ENCODE measurements at regions not wholly inside any gene's neighbourhood (a gene's known extent, or its start where the extent isn't known, plus 50 kb on each side); places are given as distances from the start of the nearest gene placed in this dataset.

- Histone ChIP-seq H3K27me3 (ENCODE audit: insufficient read depth, poor library complexity, severe bottlenecking) (no peaks in the 10 kb centered on the region), H3K27ac (replicated peaks) (no peak overlapping the region), H3K4me3 (replicated peaks; ENCODE audit: insufficient read depth, low read length) (no peak overlapping the region)
- no peak for DNase-seq (ENCODE audit: low read depth in 1 of 2, low spot score in 1 of 2)
- TF ChIP-seq POLR2AphosphoS5 (IDR thresholded peaks at IDR 0.05; ENCODE audit: low read depth): no peak
- TF ChIP-seq SPI1 (IDR thresholded peaks at IDR 0.05; ENCODE audit: borderline replicate concordance, low read depth): no peak
- TF ChIP-seq REST (IDR thresholded peaks at IDR 0.05; ENCODE audit: insufficient replicate concordance, low read depth): no peak
- no peak for TF ChIP-seq CTCF (IDR thresholded peaks at IDR 0.05; ENCODE audit: insufficient read depth, low read length)
- no peak for TF ChIP-seq GABPA (IDR thresholded peaks at IDR 0.05; ENCODE audit: low read depth)
Measured at GRCh38 chr2:223366566-223366965, 235.6 kb downstream of the SCG2 start.

- DNase-seq (ENCODE audit: low read depth in 1 of 2, low spot score in 1 of 2): no peak
- Histone ChIP-seq H3K27me3 (ENCODE audit: insufficient read depth, poor library complexity, severe bottlenecking) (no peaks in the 10 kb centered on the region), H3K4me3 (replicated peaks; ENCODE audit: insufficient read depth, low read length) (no peak overlapping the region), H3K27ac (replicated peaks) (no peak overlapping the region)
- TF ChIP-seq CTCF (IDR thresholded peaks at IDR 0.05; ENCODE audit: insufficient read depth, low read length): no peak
- no peak for TF ChIP-seq REST (IDR thresholded peaks at IDR 0.05; ENCODE audit: insufficient replicate concordance, low read depth)
- TF ChIP-seq SPI1 (IDR thresholded peaks at IDR 0.05; ENCODE audit: borderline replicate concordance, low read depth): no peak
- TF ChIP-seq POLR2AphosphoS5 (IDR thresholded peaks at IDR 0.05; ENCODE audit: low read depth): no peak
- no peak for TF ChIP-seq GABPA (IDR thresholded peaks at IDR 0.05; ENCODE audit: low read depth)
Measured at GRCh38 chr2:223368481-223368880, 233.7 kb downstream of the SCG2 start.

- no peak for TF ChIP-seq SPI1 (IDR thresholded peaks at IDR 0.05; ENCODE audit: borderline replicate concordance, low read depth)
- TF ChIP-seq CTCF (IDR thresholded peaks at IDR 0.05; ENCODE audit: insufficient read depth, low read length): no peak
- TF ChIP-seq GABPA (IDR thresholded peaks at IDR 0.05; ENCODE audit: low read depth): no peak
- no peak for TF ChIP-seq REST (IDR thresholded peaks at IDR 0.05; ENCODE audit: insufficient replicate concordance, low read depth)
- TF ChIP-seq POLR2AphosphoS5 (IDR thresholded peaks at IDR 0.05; ENCODE audit: low read depth): no peak
- Histone ChIP-seq H3K27ac (replicated peaks) (no peak overlapping the region), H3K27me3 (ENCODE audit: insufficient read depth, poor library complexity, severe bottlenecking) (no peaks in the 10 kb centered on the region), H3K4me3 (replicated peaks; ENCODE audit: insufficient read depth, low read length) (no peak overlapping the region)
- no peak for DNase-seq (ENCODE audit: low read depth in 1 of 2, low spot score in 1 of 2)
Measured at GRCh38 chr2:223369889-223370288, 232.3 kb downstream of the SCG2 start.
